BE2C (cell line): ENCODE measurements at regions not wholly inside any gene's neighbourhood (a gene's known extent, or its start where the extent isn't known, plus 50 kb on each side); places are given as distances from the start of the nearest gene placed in this dataset.

Source experiments
- DNase-seq: peaks from one replicate; pipeline ENCODE4 v3.0.0-alpha.2; 2020
- H3K27me3 ChIP-seq: fragments of 250-450 bp; sonication (Bioruptor Pico); 2 replicates; pipeline ENCODE4 v1.5.1; 2020; ENCODE audit warnings: mild to moderate bottlenecking
- H3K36me3 ChIP-seq: fragments of 250-450 bp; sonication (Bioruptor Pico); 2 replicates; pipeline ENCODE4 v1.5.1; 2020; ENCODE audit warnings: mild to moderate bottlenecking
- H3K4me1 ChIP-seq: fragments of 250-450 bp; sonication (Bioruptor Pico); 2 replicates; pipeline ENCODE4 v1.5.1; 2020
- H3K4me3 ChIP-seq: 2 replicates; pipeline ENCODE4 v1.5.1; 2011; ENCODE audit warnings: low read depth, low read length
- H3K9me3 ChIP-seq: fragments of 250-450 bp; sonication (Bioruptor Pico); 2 replicates; pipeline ENCODE4 v1.5.1; 2020
- CTCF ChIP-seq: IDR thresholded peaks from 2 replicates; pipeline ENCODE4 v1.5.1; 2012; ENCODE audit warnings: mild to moderate bottlenecking, low read depth, low read length

- no peaks in the 10 kb centered on the region for H3K36me3 ChIP-seq
- no peak for DNase-seq
- H3K4me1 ChIP-seq = no peaks in the 10 kb centered on the region
- H3K9me3 ChIP-seq = no peaks in the 10 kb centered on the region; the same call in 1 of the 2 replicates
- TF ChIP-seq CTCF = no peak
- no peak overlapping the region for H3K4me3 ChIP-seq
- no peaks in the 10 kb centered on the region for H3K27me3 ChIP-seq
Observed at GRCh38 chr4:12260453-12260852, 831.8 kb upstream of the HS3ST1 start.

- TF ChIP-seq CTCF = no peak
- no peak overlapping the region for H3K4me3 ChIP-seq
- H3K27me3 ChIP-seq = no peaks in the 10 kb centered on the region
- DNase-seq = no peak
- no peaks in the 10 kb centered on the region for H3K4me1 ChIP-seq
- no peaks in the 10 kb centered on the region; the same call in 1 of the 2 replicates for H3K9me3 ChIP-seq
- no peaks in the 10 kb centered on the region for H3K36me3 ChIP-seq
Observed at GRCh38 chr4:12244973-12245372, 816.3 kb upstream of the HS3ST1 start.

- H3K36me3 ChIP-seq = no peaks in the 10 kb centered on the region
- TF ChIP-seq CTCF = no peak
- no peaks in the 10 kb centered on the region for H3K4me1 ChIP-seq
- no peak overlapping the region for H3K4me3 ChIP-seq
- H3K9me3 ChIP-seq = no peaks in the 10 kb centered on the region
- no peak for DNase-seq
- H3K27me3 ChIP-seq = no peaks in the 10 kb centered on the region
Observed at GRCh38 chr4:12242354-12242753, 813.7 kb upstream of the HS3ST1 start.

- no peaks in the 10 kb centered on the region for H3K4me1 ChIP-seq
- no peak for DNase-seq
- H3K36me3 ChIP-seq = no peaks in the 10 kb centered on the region
- H3K9me3 ChIP-seq = no peaks in the 10 kb centered on the region
- no peak overlapping the region for H3K4me3 ChIP-seq
- no peaks in the 10 kb centered on the region for H3K27me3 ChIP-seq
- no peak for TF ChIP-seq CTCF
Observed at GRCh38 chr4:12239897-12240636, 811.4 kb upstream of the HS3ST1 start.

GRCh38 chr4:12231098-12231497, 802.4 kb upstream of the HS3ST1 start:
- Histone ChIP-seq H3K27me3 (no peaks in the 10 kb centered on the region), H3K36me3 (no peaks in the 10 kb centered on the region), H3K4me1 (no peaks in the 10 kb centered on the region), H3K9me3 (no peaks in the 10 kb centered on the region), H3K4me3 (no peak overlapping the region)
- TF ChIP-seq CTCF = no peak
- no peak for DNase-seq

GRCh38 chr4:12221031-12221430, 792.3 kb upstream of the HS3ST1 start:
- TF ChIP-seq CTCF = no peak
- DNase-seq = no peak
- H3K4me1 ChIP-seq = no peaks in the 10 kb centered on the region
- no peaks in the 10 kb centered on the region for H3K27me3 ChIP-seq
- no peaks in the 10 kb centered on the region; the same call in 1 of the 2 replicates for H3K9me3 ChIP-seq
- no peaks in the 10 kb centered on the region for H3K36me3 ChIP-seq
- no peak overlapping the region for H3K4me3 ChIP-seq
